Right renal cortex interstitium (tissue), 3 donors: ENCODE measurements at regions not wholly inside any gene's neighbourhood (a gene's known extent, or its start where the extent isn't known, plus 50 kb on each side); places are given as distances from the start of the nearest gene placed in this dataset.
"Not testable (repeated sequence)": the region's sequence is repeated elsewhere in the genome, so short reads cannot be mapped to it uniquely, and the experiment has no call there.

Experiments
- DNase-seq, 3 donors: peaks; one replicate each; pipeline ENCODE4 v3.0.0-alpha.2; 2013; ENCODE audit warnings: low read depth in 3 of 3, low spot score in 2 of 3

DNA sequence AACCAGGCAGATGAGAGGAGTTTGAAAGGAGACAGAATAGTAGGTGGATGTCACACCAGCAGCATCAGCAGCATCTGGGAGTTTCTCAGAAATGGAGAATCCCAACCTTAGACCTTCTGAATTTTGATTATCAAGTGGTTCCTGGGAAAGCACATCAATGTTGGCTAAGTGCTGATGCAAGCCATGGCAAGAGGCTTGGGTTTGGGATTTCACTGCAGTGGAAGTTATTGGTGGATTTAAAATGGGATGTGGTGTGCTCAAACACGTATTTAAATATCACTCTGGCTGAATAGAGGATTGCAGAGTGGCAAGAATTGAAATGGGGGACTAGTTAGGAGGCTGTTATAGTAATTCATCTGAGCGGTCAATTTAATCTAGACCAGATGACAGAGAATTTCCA lies 387.8 kb upstream of the WWC1 start:
- DNase-seq = no peak

DNA sequence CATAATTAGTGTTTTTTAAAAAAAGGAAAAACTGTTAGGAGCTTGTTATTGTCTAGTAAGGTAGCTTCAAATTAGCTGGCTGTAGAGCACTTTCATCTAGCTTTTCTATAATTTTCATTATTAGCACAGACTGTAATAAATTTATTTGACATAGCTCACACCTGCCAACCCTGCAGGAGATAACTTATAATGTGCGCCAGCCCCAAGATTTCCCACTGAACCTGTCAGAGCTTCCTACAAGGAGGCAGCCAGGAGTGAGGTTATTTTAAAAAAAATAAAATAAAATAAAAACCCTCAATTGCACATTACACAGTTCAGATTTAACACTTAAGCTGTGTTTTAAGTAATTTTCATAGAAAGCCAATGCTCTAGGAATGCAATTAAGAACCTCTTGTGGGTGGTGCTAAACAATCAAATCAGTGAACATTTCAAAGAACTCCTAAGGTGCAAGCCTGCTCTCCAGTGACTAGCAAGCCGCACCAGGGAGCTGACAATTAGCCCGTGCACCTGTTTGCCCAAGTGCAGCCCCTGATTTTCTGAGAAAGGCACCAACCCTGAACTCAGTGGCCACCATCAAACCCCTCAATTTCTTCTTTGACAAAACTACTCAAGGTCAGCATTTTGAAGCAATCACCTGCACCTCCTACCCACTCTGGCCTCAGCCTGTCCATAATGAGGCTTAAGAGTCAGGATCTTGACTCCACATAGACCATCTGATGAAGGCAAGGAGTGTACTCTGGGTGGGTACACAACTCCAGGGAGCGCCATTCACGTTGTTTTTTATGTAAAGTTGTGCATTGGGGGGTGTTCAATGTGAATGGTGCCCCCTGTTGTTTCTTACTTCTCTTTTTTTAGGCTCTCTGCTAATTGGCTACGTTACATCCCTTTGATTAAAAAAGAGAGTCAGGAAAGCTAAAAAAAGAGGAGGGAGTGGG lies 385.3 kb upstream of the WWC1 start:
- no peak for DNase-seq

GRCh38 chr5:167908606-167909005 lies 382.8 kb upstream of the WWC1 start:
- no peak for DNase-seq

DNA sequence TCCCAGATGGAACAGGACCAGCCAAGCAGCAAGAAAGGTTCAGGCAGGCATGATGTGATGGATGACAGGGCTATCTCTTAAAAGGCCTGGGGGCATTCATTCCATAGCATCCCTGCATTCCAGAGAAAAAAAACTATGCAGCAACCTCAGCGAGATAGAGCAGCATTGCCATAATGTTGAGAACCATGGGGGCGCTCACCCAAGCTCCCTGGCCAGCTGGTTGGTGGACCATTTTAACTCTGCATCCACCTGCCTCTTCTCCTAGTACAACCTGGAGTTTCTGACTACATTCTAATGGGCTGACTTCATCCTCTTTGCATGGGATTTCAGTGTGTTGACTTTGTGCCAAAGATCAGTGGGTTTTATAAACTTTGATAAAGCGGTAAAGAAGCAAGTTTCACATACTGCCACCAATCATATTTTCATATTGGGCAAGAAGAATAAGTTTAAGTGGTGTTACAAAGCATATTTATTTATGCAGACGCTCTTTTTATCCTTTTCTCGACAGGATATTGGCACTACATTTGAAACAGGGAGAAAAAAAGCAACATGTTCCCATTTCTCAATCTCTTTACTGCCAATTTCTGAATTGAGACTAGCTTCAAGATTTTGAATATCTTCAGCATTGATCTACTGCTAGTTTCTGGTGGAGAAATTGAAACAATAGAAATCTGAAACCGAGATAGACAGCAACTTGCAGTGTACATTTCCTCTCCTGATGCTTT lies 378.3 kb upstream of the WWC1 start:
- no peak for DNase-seq

- no peak for DNase-seq
Measured at GRCh38 chr5:167915237-167915636, 376.2 kb upstream of the WWC1 start.

DNA sequence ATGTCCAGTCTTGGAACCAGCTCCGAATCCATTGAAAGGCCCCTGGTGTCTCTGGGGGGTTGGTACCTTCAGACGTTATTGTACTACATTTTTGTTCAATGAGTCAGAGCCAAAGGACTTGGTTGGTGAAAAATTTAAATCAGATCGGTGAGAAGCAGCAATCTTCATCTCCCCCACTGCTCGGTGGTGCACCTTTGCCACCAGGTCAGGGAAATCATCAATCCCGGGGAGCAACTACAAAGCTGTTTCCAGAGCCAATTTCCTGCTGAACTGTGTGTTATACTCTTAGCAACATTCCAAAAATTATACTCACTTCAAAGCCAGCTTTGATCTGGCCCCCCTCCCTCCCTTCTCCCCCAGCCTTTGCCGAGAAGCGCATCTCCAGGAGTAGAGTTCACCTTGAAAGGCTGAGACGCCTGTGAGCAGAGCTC lies 375.2 kb upstream of the WWC1 start:
- no peak for DNase-seq

- no peak for DNase-seq
Measured at GRCh38 chr5:167916706-167917105, 374.7 kb upstream of the WWC1 start.

DNA sequence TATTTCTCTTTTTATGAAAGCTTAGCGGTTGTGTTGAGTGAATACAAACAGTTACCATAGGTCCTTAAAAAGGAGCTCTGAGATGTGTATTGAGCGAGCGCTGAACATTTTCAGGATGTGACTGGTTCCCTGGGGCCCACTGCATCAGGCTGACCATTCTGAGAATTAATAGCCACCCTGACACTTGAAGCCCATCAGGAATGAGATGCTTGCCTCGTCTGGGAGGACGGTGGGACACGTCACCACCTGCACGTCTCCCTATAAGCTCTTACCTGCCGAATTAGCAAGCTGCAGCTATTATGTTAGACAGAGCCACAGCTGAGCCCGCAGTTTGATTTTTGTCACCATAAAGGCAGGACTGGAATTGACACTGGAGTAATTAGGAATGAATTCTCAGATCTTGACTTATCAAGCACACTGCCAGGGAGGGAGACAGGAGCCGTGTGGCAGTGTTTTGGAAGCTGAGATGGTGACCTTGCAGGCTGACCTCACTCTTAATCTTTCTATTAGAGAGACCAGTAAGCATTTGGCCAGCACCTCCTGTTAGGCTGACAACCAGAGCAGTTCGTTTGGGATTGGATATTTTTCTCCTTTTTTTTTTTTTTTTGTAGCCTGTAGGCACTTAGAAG lies 373.1 kb upstream of the WWC1 start:
- no peak for DNase-seq

DNA sequence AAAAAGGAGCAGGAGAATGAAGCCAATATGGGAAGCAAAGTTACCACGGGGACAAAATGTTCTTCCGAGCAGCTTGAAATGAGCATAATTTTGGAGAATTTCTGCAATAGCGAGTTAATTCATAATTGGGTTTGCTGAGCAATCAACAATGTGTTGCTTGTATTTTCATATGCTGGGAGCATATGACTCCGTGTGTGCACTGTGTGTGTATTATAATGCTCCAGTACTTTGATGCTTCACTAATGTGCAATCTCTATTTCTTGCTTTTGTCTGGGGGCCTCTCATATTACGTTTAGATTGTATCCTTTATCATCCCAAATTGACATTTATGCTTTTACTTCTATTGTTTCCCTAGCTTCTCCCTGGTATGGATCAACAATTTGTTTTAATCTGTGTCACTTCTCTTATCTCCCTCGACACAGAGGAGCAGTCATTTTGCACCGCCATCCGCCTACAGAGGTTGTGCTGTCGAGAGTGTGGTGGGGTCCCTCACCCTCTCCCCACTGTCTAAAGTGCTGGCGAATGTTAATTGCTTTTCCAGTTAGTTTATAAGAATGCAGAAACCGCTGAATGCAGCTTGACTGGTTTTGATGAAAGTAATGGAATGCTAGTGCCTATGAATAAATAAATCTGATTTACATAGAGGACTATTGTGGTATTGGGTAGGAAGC lies 372.5 kb upstream of the WWC1 start:
- no peak for DNase-seq

GRCh38 chr5:167920589-167920988 lies 370.9 kb upstream of the WWC1 start:
- no peak for DNase-seq

DNA sequence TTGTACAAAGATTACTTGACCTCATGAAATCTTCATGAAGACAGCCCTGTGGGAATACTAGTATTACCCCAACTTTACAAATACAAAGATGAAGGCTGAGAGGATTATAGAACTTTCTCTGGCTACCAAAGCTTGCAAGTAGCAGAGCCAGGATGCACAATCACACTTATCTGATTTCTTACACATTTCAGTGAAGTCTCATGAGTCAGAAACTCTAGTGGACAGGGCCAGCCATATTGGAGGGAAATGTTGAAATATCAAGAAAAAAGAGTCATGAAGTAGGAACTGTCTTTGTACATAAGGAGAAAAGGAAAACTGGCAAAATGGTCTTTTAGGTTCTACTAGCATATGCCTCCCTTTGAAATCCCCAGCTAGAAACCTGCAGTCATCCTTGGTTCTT lies 369.6 kb upstream of the WWC1 start:
- DNase-seq = no peak

- DNase-seq = no peak
Measured at GRCh38 chr5:167923396-167923795, 368.0 kb upstream of the WWC1 start.

- DNase-seq = no peak
Measured at GRCh38 chr5:167929841-167930240, 361.6 kb upstream of the WWC1 start.

GRCh38 chr5:167934551-167934971 lies 356.9 kb upstream of the WWC1 start:
- no peak for DNase-seq

- DNase-seq = no peak
Measured at GRCh38 chr5:167936022-167936421, 355.4 kb upstream of the WWC1 start.

GRCh38 chr5:167936944-167937634 lies 354.4 kb upstream of the WWC1 start:
- DNase-seq = no peak

GRCh38 chr5:167937635-167937998 lies 353.8 kb upstream of the WWC1 start:
- no peak for DNase-seq

GRCh38 chr5:167939686-167940085 lies 351.8 kb upstream of the WWC1 start:
- DNase-seq = no peak

GRCh38 chr5:167940911-167941310 lies 350.5 kb upstream of the WWC1 start:
- DNase-seq = no peak

DNA sequence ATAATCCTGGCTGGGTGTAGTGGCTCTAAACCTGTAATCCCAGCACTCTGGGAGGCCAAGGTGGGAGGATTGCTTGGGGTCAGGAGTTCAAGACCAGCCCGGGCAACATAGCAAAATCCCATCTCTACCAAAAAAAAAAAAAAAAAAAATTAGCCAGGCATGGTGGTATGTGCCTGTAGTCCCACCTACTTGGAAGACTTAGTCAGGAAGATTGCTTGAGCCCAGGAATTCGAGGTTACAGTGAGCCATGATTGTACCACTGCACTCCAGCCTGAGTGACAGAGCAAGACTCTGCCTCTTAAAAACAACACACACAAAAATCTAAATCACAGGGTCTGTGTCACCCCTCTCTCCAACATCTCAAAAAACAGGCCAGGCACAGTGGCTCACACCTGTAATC lies 349.9 kb upstream of the WWC1 start:
- DNase-seq = not testable (repeated sequence)
